Neural progenitor cell (in vitro differentiated cells): ENCODE measurements at regions not wholly inside any gene's neighbourhood (a gene's known extent, or its start where the extent isn't known, plus 50 kb on each side); places are given as distances from the start of the nearest gene placed in this dataset.

ENCODE experiments used
- EZH2 ChIP-seq: fragments of 200-600 bp; sonication (generic); IDR thresholded peaks from 2 replicates; pipeline ENCODE4 v1.6.1; 2017; ENCODE audit warnings: antibody characterized with exemption, mild to moderate bottlenecking, moderate library complexity
- TF ChIP-seq, protein P1 (sequence below): fragments of 200-600 bp; sonication (generic); IDR thresholded peaks from 2 replicates; pipeline ENCODE4 v1.5.1; 2017; ENCODE audit warnings: antibody characterized with exemption, mild to moderate bottlenecking

- TF ChIP-seq, protein P1, sequence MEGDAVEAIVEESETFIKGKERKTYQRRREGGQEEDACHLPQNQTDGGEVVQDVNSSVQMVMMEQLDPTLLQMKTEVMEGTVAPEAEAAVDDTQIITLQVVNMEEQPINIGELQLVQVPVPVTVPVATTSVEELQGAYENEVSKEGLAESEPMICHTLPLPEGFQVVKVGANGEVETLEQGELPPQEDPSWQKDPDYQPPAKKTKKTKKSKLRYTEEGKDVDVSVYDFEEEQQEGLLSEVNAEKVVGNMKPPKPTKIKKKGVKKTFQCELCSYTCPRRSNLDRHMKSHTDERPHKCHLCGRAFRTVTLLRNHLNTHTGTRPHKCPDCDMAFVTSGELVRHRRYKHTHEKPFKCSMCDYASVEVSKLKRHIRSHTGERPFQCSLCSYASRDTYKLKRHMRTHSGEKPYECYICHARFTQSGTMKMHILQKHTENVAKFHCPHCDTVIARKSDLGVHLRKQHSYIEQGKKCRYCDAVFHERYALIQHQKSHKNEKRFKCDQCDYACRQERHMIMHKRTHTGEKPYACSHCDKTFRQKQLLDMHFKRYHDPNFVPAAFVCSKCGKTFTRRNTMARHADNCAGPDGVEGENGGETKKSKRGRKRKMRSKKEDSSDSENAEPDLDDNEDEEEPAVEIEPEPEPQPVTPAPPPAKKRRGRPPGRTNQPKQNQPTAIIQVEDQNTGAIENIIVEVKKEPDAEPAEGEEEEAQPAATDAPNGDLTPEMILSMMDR: no peak
- no peak for TF ChIP-seq EZH2
Observed at GRCh38 chr14:99052467-99052866, 219.5 kb downstream of the BCL11B start.
